OCI-LY7 (cell line): ENCODE measurements at regions not wholly inside any gene's neighbourhood (a gene's known extent, or its start where the extent isn't known, plus 50 kb on each side); places are given as distances from the start of the nearest gene placed in this dataset.

Experiments
- BruUV-seq: library from RNA; stranded (reverse); fragments of 400-500 nt; replicated peaks from 2 replicates; lab custom pipeline; 2021; lab: Mats Ljungman, UMichigan
- CTCF ChIA-PET: fragments of 300-600 bp; sonication (Branson Sonifier 250); formaldehyde crosslinking; loops from one replicate; lab custom pipeline; 2022; ENCODE audit warnings: antibody characterized with exemption; ENCODE audit not compliant: unreplicated experiment; lab: Charles Lee
- POLR2A ChIA-PET: fragments of 300-600 bp; sonication (Branson Sonifier 250); formaldehyde crosslinking; loops from one replicate; lab custom pipeline; 2022; ENCODE audit warnings: antibody characterized with exemption; lab: Charles Lee
- DNase-seq: peaks from one replicate; pipeline ENCODE4 v3.0.0-alpha.2; 2015; ENCODE audit warnings: low spot score
- H2AFZ ChIP-seq: fragments of 200-600 bp; sonication (generic), shearing (Covaris generic); 2 replicates; pipeline ENCODE4 v1.6.1; 2014; ENCODE audit warnings: mild to moderate bottlenecking, antibody characterized with exemption, low read length, moderate library complexity
- H3K27ac ChIP-seq: fragments of 200-600 bp; sonication (generic); 2 replicates; pipeline ENCODE4 v1.5.1; 2014; ENCODE audit warnings: mixed run types, low read depth, mild to moderate bottlenecking, moderate library complexity, low read length, inconsistent platforms; ENCODE audit not compliant: poor library complexity, severe bottlenecking
- H3K36me3 ChIP-seq: fragments of 200-600 bp; sonication (generic); 2 replicates; pipeline ENCODE4 v1.6.1; 2014; ENCODE audit warnings: mild to moderate bottlenecking, antibody characterized with exemption, low read length, moderate library complexity, mixed read lengths; ENCODE audit not compliant: insufficient read depth
- H3K4me1 ChIP-seq: fragments of 200-600 bp; sonication (generic); 2 replicates; pipeline ENCODE4 v1.5.1; 2014; ENCODE audit warnings: mild to moderate bottlenecking, low read length; ENCODE audit not compliant: insufficient read depth, poor library complexity, severe bottlenecking
- H3K4me2 ChIP-seq: fragments of 200-600 bp; sonication (generic); 2 replicates; pipeline ENCODE4 v1.6.1; 2014; ENCODE audit warnings: mild to moderate bottlenecking, low read length
- H3K4me3 ChIP-seq: fragments of 200-600 bp; sonication (generic); 2 replicates; pipeline ENCODE4 v1.5.1; 2014; ENCODE audit warnings: mild to moderate bottlenecking, low read depth, low read length; ENCODE audit not compliant: poor library complexity, severe bottlenecking
- H3K79me2 ChIP-seq: fragments of 200-600 bp; sonication (generic); 2 replicates; pipeline ENCODE4 v1.6.1; 2016; ENCODE audit warnings: low read depth, mild to moderate bottlenecking, low read length, moderate library complexity, mixed read lengths; ENCODE audit not compliant: insufficient read depth
- H3K9me2 ChIP-seq: fragments of 200-600 bp; sonication (generic); 2 replicates; pipeline ENCODE4 v1.6.1; 2016; ENCODE audit warnings: mild to moderate bottlenecking, low read length, mixed read lengths; ENCODE audit not compliant: insufficient read depth
- H3K9me3 ChIP-seq: fragments of 200-600 bp; sonication (generic); 2 replicates; pipeline ENCODE4 v1.6.1; 2014; ENCODE audit warnings: mild to moderate bottlenecking, mixed run types, low read length, mixed read lengths
- H4K20me1 ChIP-seq: fragments of 200-600 bp; sonication (generic); 2 replicates; pipeline ENCODE4 v1.6.1; 2014; ENCODE audit warnings: mild to moderate bottlenecking, antibody characterized with exemption, low read length, moderate library complexity, mixed read lengths; ENCODE audit not compliant: insufficient read depth
- EZH2phosphoT487 ChIP-seq: fragments of 200-600 bp; sonication (generic); IDR thresholded peaks from 2 replicates; pipeline ENCODE4 v1.6.1; 2018; ENCODE audit warnings: low read depth, borderline replicate concordance, mild to moderate bottlenecking, mixed run types, antibody characterized with exemption, low read length, moderate library complexity, mixed read lengths
- intact Hi-C: fragments of 100-400 bp; cut with micrococcal nuclease; formaldehyde crosslinking; loops from one replicate; pipeline ENCODE4 v1.10.0; 2022; ENCODE audit not compliant: unreplicated experiment
- TF ChIP-seq, protein P1 (sequence below): fragments of 200-600 bp; sonication (generic); conservative IDR thresholded peaks from 2 replicates; pipeline ENCODE4 v1.5.1; 2014; ENCODE audit warnings: mild to moderate bottlenecking, antibody characterized with exemption, low read length, moderate library complexity, mixed read lengths

GRCh38 chr21:17979763-17980162, 160.6 kb upstream of the C21orf91 start:
- CTCF ChIA-PET = no interaction called here
- Histone ChIP-seq H3K9me2 (no peaks in the 10 kb centered on the region), H3K27ac (no peak overlapping the region), H3K9me3 (no peaks in the 10 kb centered on the region), H2AFZ (no peak overlapping the region), H3K4me1 (no peaks in the 10 kb centered on the region), H4K20me1 (no peaks in the 10 kb centered on the region), H3K4me3 (no peak overlapping the region), H3K36me3 (no peaks in the 10 kb centered on the region), H3K79me2 (no peaks in the 10 kb centered on the region), H3K4me2 (no peak overlapping the region)
- intact Hi-C loops = no loop called here
- BruUV-seq = no TSS peak
- POLR2A ChIA-PET = interaction anchor here (0.5 to 0.6 kb wide), 2 partner anchors 817 to 1038 kb away, joined by 3 read pairs; no protein-coding TSS in a partner anchor
- no peak for TF ChIP-seq EZH2phosphoT487
- TF ChIP-seq, protein P1, sequence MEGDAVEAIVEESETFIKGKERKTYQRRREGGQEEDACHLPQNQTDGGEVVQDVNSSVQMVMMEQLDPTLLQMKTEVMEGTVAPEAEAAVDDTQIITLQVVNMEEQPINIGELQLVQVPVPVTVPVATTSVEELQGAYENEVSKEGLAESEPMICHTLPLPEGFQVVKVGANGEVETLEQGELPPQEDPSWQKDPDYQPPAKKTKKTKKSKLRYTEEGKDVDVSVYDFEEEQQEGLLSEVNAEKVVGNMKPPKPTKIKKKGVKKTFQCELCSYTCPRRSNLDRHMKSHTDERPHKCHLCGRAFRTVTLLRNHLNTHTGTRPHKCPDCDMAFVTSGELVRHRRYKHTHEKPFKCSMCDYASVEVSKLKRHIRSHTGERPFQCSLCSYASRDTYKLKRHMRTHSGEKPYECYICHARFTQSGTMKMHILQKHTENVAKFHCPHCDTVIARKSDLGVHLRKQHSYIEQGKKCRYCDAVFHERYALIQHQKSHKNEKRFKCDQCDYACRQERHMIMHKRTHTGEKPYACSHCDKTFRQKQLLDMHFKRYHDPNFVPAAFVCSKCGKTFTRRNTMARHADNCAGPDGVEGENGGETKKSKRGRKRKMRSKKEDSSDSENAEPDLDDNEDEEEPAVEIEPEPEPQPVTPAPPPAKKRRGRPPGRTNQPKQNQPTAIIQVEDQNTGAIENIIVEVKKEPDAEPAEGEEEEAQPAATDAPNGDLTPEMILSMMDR = no peak
- DNase-seq = no peak

- H3K79me2 ChIP-seq = no peaks in the 10 kb centered on the region
- TF ChIP-seq, protein P1 = no peak
- no peak for TF ChIP-seq EZH2phosphoT487
- no peaks in the 10 kb centered on the region for H4K20me1 ChIP-seq
- H3K4me3 ChIP-seq = no peak overlapping the region
- no peaks in the 10 kb centered on the region for H3K4me1 ChIP-seq
- no peak overlapping the region for H3K27ac ChIP-seq
- intact Hi-C loops = no loop called here
- no peak for DNase-seq
- H2AFZ ChIP-seq = no peak overlapping the region
- POLR2A ChIA-PET = no interaction called here
- no peak overlapping the region for H3K4me2 ChIP-seq
- no peaks in the 10 kb centered on the region for H3K36me3 ChIP-seq
- no peaks in the 10 kb centered on the region for H3K9me3 ChIP-seq
- CTCF ChIA-PET = no interaction called here
- BruUV-seq = no TSS peak
- no peaks in the 10 kb centered on the region for H3K9me2 ChIP-seq
These were observed 159.7 kb upstream of the C21orf91 start for GRCh38 chr21:17978895-17979294.

- TF ChIP-seq, protein P1 = no peak
- no peak for TF ChIP-seq EZH2phosphoT487
- BruUV-seq = no TSS peak
- POLR2A ChIA-PET = interaction anchor here (0.6 kb wide), 1 partner anchor 20 kb away, joined by 3 read pairs; no protein-coding TSS in a partner anchor
- Histone ChIP-seq H3K9me2 (no peaks in the 10 kb centered on the region), H2AFZ (no peak overlapping the region), H3K4me2 (no peak overlapping the region), H3K9me3 (no peaks in the 10 kb centered on the region), H3K4me1 (no peaks in the 10 kb centered on the region), H3K36me3 (no peaks in the 10 kb centered on the region), H3K4me3 (no peak overlapping the region), H4K20me1 (no peaks in the 10 kb centered on the region), H3K79me2 (no peaks in the 10 kb centered on the region), H3K27ac (no peak overlapping the region)
- no peak for DNase-seq
- CTCF ChIA-PET = no interaction called here
- intact Hi-C loops = no loop called here
These were observed 157.5 kb upstream of the C21orf91 start for GRCh38 chr21:17976691-17977090.
